ENCODE measurements at regions not wholly inside any gene's neighbourhood (a gene's known extent, or its start where the extent isn't known, plus 50 kb on each side); places are given as distances from the start of the nearest gene placed in this dataset.

DNA sequence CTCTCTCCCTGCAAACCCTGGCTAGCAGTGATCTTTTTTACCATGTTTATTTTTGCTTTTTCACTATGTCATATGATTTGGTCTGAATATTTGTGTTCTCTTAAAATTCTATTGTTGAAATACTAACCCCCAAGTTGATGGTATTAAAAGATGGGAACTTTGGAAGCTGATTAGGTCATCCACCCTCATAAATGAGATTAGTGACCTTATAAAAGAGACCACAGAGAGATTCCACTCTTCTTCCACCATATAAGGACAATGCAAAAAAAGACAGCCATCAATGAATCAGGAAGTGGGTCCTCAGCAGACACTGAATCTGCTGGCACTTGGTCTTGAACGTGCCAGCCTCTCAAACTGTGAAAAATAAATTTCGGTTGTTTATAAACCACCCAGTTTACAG is 112.8 kb upstream of the KCND2 start:
- Histone ChIP-seq H3K4me2 (ENCODE audit: control insufficient read depth, extremely low read depth, insufficient read depth, low read depth, low read length) (no peak overlapping the region), H3K9me1 (ENCODE audit: control insufficient read depth, extremely low read depth, insufficient read depth, low read length) (no peaks in the 10 kb centered on the region), H3K9me3 (ENCODE audit: control insufficient read depth, low read depth, low read length) (no peaks in the 10 kb centered on the region), H4K20me1 (ENCODE audit: control insufficient read depth, extremely low read depth, insufficient read depth, low read length) (no peaks in the 10 kb centered on the region), H3K27me3 (ENCODE audit: control insufficient read depth, extremely low read depth, insufficient read depth, low read length) (no peaks in the 10 kb centered on the region), H3K36me3 (ENCODE audit: control insufficient read depth in 2 of 2, extremely low read depth in 1 of 2, insufficient read depth in 2 of 2, low read length in 2 of 2) (no peaks in the 10 kb centered on the region), H3K27ac (ENCODE audit: control insufficient read depth, insufficient read depth, low read length) (no peak overlapping the region), H3K4me3 (ENCODE audit: control insufficient read depth in 2 of 3, extremely low read depth in 1 of 3, insufficient read depth in 2 of 3, low read depth in 1 of 3, low read length in 3 of 3) (no peak overlapping the region), H2AFZ (ENCODE audit: control insufficient read depth, low read length) (no peak overlapping the region), H3K4me1 (ENCODE audit: control insufficient read depth, extremely low read depth, insufficient read depth, low read length) (no peaks in the 10 kb centered on the region), H3K9ac (ENCODE audit: control insufficient read depth, extremely low read depth, insufficient read depth, low read length) (no peak overlapping the region), H3K79me2 (ENCODE audit: control insufficient read depth, insufficient read depth, low read length) (no peaks in the 10 kb centered on the region)
- TF ChIP-seq, protein P1, sequence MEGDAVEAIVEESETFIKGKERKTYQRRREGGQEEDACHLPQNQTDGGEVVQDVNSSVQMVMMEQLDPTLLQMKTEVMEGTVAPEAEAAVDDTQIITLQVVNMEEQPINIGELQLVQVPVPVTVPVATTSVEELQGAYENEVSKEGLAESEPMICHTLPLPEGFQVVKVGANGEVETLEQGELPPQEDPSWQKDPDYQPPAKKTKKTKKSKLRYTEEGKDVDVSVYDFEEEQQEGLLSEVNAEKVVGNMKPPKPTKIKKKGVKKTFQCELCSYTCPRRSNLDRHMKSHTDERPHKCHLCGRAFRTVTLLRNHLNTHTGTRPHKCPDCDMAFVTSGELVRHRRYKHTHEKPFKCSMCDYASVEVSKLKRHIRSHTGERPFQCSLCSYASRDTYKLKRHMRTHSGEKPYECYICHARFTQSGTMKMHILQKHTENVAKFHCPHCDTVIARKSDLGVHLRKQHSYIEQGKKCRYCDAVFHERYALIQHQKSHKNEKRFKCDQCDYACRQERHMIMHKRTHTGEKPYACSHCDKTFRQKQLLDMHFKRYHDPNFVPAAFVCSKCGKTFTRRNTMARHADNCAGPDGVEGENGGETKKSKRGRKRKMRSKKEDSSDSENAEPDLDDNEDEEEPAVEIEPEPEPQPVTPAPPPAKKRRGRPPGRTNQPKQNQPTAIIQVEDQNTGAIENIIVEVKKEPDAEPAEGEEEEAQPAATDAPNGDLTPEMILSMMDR (optimal IDR thresholded peaks at IDR 0.05 in 1 of 3, IDR thresholded peaks at IDR 0.05 in 1 of 3, conservative IDR thresholded peaks at IDR 0.05 in 1 of 3; ENCODE audit: extremely low read depth in 1 of 3, insufficient read depth in 2 of 3, low read length in 3 of 3): no peak
- TF ChIP-seq EZH2 (IDR thresholded peaks at IDR 0.05; ENCODE audit: low read length): no peak
- dilution Hi-C loops (cut with MboI; ENCODE audit: extremely low pct_ligation_motif_present, low sequenced_read_pairs): no loop called here
- DNase-seq (ENCODE audit: low read depth, low spot score) (no peak), FAIRE-seq (no peak)

DNA sequence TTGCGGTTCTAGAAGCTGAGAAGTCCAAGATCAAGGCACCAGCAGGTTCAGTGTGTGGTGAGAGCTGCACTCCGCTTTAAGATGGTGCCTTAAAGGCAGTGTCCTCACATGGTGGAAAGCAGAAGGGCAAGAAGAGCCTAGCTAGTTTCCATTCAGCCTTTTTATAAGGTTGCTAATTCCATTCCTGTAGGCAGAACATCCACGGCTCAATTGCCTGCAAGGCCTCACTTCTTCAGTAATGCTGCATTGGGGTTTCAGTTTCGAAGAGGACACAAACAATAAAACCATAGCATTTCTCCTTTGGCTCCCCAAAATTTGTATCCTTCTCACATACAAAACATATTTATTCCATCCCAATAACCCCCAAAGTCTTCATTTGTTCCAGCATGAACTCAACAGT is 109.5 kb upstream of the KCND2 start:
- Histone ChIP-seq H3K9ac (ENCODE audit: control insufficient read depth, extremely low read depth, insufficient read depth, low read length) (no peak overlapping the region), H3K4me3 (ENCODE audit: control insufficient read depth in 2 of 3, extremely low read depth in 1 of 3, insufficient read depth in 2 of 3, low read depth in 1 of 3, low read length in 3 of 3) (no peak overlapping the region), H3K4me2 (ENCODE audit: control insufficient read depth, extremely low read depth, insufficient read depth, low read depth, low read length) (no peak overlapping the region), H3K79me2 (ENCODE audit: control insufficient read depth, insufficient read depth, low read length) (no peaks in the 10 kb centered on the region), H3K36me3 (ENCODE audit: control insufficient read depth in 2 of 2, extremely low read depth in 1 of 2, insufficient read depth in 2 of 2, low read length in 2 of 2) (no peaks in the 10 kb centered on the region), H3K9me3 (ENCODE audit: control insufficient read depth, low read depth, low read length) (no peaks in the 10 kb centered on the region), H4K20me1 (ENCODE audit: control insufficient read depth, extremely low read depth, insufficient read depth, low read length) (no peaks in the 10 kb centered on the region), H3K27me3 (ENCODE audit: control insufficient read depth, extremely low read depth, insufficient read depth, low read length) (no peaks in the 10 kb centered on the region), H3K27ac (ENCODE audit: control insufficient read depth, insufficient read depth, low read length) (no peak overlapping the region), H3K9me1 (ENCODE audit: control insufficient read depth, extremely low read depth, insufficient read depth, low read length) (no peaks in the 10 kb centered on the region), H2AFZ (ENCODE audit: control insufficient read depth, low read length) (no peak overlapping the region), H3K4me1 (ENCODE audit: control insufficient read depth, extremely low read depth, insufficient read depth, low read length) (no peaks in the 10 kb centered on the region)
- dilution Hi-C loops (cut with MboI; ENCODE audit: extremely low pct_ligation_motif_present, low sequenced_read_pairs): no loop called here
- DNase-seq (ENCODE audit: low read depth, low spot score): no peak
- no peak for FAIRE-seq
- TF ChIP-seq, protein P1 (optimal IDR thresholded peaks at IDR 0.05 in 1 of 3, IDR thresholded peaks at IDR 0.05 in 1 of 3, conservative IDR thresholded peaks at IDR 0.05 in 1 of 3; ENCODE audit: extremely low read depth in 1 of 3, insufficient read depth in 2 of 3, low read length in 3 of 3): no peak
- TF ChIP-seq EZH2 (IDR thresholded peaks at IDR 0.05; ENCODE audit: low read length): no peak

Data from keratinocyte (primary cell).